GM12874 (cell line): ENCODE measurements at regions not wholly inside any gene's neighbourhood (a gene's known extent, or its start where the extent isn't known, plus 50 kb on each side); places are given as distances from the start of the nearest gene placed in this dataset.

Source experiments
- CTCF ChIP-seq: IDR thresholded peaks from 2 replicates; pipeline ENCODE4 v1.5.1; 2011; ENCODE audit warnings: low read depth, mild to moderate bottlenecking, control low read depth, low read length, moderate library complexity; ENCODE audit not compliant: insufficient read depth

- no peak for TF ChIP-seq CTCF
Observed at GRCh38 chr7:81584667-81585066, 185.2 kb downstream of the HGF start.

GRCh38 chr7:81583882-81584533, 185.8 kb downstream of the HGF start:
- TF ChIP-seq CTCF = no peak

GRCh38 chr7:81583090-81583489, 186.8 kb downstream of the HGF start:
- no peak for TF ChIP-seq CTCF

- TF ChIP-seq CTCF = no peak
Observed at GRCh38 chr7:81577642-81578340, 192.1 kb downstream of the HGF start.

- no peak for TF ChIP-seq CTCF
Observed at GRCh38 chr7:81574723-81575326, 195.0 kb downstream of the HGF start.

- no peak for TF ChIP-seq CTCF
Observed at GRCh38 chr7:81573932-81574331, 195.9 kb downstream of the HGF start.

- no peak for TF ChIP-seq CTCF
Observed at GRCh38 chr7:81573128-81573527, 196.7 kb downstream of the HGF start.
